NCI-H1105 treated with DMSO at 0.1 percent for 48 hours (cell line): ENCODE measurements at regions not wholly inside any gene's neighbourhood (a gene's known extent, or its start where the extent isn't known, plus 50 kb on each side); places are given as distances from the start of the nearest gene placed in this dataset.
A peak's percentile ranks its signal among the peaks of the same experiment; 100 is the strongest.

ENCODE experiments used
- DNase-seq: peaks from one replicate; lab custom pipeline; 2025; lab: John Stamatoyannopoulos, UW

DNA sequence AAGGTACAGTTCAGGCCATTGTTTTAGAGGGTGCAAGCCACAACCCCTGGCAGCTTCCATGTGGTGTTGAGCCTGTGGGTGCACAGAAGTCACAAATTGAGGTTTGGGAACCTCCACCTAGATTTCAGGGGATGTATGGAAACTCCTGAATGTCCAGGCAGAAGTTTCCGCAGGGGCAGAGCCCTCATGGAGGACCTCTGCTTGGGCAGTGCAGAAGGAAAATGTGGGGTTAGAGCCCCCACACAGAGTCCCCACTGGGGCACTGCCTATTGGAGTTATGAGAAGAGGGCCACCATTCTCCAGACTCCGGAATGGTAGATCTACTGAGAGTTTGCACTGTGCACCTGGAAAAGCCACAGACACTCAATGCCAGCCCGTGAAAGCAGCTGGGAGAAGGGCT lies 242.0 kb upstream of the ACTRT1 start:
- no peak for DNase-seq

DNA sequence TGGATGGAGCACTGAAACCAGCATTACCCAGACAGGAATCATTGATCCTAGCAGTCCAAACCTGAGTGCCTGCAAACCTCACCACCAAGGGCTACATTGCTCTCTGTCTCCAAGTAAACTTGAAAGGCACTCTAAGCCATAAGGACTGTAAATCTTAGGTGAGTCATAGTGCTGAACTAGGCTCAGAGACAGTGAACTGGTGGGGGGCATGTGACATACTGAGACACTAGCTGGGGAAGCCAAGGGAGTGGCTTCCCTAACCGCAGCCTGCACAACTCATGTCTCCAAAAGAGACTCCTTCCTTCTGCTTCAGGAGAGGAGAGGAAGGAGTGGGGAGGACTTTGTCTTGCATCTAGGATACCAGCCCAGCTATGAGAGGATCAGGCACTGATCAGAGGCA lies 235.5 kb upstream of the ACTRT1 start:
- DNase-seq: no peak

DNA sequence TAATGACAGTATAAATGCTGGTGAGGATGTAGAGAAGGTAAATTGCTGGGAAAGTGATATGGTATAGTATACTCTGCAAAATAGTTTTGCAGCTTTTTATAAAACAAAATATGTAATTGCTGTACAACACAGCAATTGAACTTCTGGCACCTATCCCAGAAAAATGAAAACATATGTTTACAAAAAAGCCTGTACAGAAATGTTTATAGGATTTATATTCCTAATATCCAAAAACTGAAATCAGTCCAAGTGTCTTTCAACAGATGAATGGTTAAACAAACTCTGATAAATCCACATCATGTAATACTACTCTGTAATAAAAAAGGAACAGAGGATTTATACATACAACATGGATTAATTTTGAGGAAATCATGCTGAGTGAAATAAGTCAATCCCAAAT lies 198.4 kb upstream of the ACTRT1 start:
- peak; percentile 30 for DNase-seq

DNA sequence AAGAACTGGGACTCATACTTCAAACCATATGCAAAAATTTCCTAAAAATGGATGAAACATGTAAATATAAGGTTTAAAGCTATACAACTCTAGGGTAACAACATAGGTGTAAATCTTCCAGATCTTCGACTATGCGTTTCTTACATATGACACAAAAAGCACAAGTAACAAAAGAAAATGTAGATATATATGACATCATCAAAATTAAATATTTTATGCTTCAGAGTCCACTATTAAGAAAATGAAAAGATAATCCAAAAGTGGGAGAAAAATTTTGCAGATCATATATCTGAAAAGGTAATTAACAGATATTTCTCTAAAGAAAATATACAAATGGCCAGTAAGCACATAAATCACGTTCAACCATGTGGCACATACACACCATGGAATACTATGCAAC lies 164.2 kb upstream of the ACTRT1 start:
- no peak for DNase-seq

DNA sequence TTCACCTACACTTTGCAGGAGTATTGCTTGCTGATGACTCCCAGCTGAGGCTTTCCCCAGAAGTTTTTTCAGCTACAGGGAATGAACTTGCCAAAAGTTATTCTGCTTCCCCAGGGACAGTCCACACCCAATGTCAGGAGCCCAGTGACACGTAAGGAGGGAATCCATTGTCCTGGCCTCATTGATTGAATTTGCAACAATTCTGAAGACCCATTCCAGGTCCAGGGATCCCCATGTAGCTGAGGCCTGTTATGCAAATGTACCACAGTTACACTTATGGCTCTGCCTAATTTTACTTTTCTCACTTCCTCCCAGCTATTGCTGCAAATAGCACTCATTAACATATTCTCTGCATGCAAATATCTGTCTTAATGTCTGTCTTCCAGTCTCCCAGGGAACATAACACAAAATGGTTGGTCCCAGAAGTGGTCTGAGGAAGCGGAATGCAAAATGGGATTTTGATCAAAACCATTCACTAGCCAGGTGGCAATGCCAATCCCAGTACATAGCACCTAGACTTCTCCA lies 113.7 kb upstream of the ACTRT1 start:
- DNase-seq: no peak

DNA sequence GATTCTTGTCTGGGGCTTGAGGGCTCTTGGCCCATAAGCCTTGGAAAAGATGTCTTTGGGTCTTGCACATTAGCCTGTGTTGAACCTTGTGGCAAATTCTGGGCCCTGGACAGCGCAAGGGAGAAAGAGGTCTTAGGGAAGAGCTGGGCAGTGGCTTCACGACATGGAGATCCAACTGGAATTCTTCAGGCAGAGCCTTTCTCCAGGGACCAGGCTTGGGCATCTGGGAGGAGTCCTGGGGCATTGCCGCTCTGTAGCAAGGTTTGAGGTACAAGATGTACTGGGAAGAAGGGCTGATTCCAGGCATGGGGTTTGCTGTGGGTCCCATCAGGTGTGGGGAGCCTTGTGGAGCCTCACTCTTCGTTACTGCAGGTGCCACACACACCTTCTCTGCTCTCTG lies 104.0 kb upstream of the ACTRT1 start:
- no peak for DNase-seq

DNA sequence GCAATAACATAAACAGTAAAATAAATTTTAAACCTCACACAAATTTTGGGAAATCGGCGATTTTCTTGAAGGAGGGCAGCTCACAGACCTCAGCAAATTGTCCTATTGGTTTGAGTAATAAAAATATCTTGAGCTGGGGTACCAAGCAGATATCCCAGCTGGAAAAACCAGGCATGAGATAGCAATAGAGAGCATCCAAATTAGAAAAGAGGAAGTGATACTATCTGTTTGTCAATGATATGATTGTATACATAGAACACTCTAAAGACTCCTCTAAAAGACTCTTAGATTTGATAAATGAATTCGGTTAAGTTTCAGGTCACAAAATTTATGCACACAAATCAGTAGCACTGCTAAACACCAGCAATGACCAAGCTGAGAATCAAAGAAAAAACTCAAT lies 90.5 kb upstream of the ACTRT1 start:
- no peak for DNase-seq

DNA sequence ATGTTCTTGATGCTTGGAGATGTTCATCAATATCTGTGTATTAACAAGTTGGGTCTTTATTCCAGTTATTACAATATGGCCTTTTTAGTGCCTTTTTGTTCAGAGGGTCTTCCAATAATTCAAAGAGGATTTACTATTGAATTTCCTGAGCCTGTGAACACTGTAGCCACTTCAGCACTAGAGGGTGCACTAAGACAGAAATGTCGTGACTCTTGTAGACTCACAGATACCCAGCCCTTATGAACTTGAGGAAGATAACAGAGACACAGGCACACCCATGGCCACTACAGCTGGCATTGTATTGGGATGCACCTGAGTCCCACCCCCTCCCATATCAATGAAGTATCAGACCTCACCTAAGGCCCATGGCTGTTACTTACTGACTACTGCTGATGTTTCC lies 54.4 kb upstream of the ACTRT1 start:
- DNase-seq: peak; percentile 23

DNA sequence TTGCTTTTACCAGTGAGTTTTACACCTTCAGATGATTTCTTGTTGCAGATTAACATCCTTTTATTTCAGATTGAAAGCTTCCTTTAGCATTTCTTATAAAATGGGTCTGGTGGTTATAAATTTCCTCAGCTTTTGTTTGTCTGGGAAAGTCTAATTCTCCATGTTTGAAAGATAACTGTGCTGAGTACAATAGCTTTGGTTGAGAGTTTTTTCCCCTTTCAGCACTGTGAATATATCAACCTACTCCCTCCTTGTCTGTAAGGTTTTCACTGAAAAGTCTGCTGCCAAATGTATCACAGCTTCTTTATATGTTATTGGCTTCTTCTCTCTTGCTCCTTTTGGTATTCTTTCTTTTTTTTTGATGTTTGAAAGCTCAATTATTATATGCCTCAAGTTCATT lies 53.5 kb upstream of the ACTRT1 start:
- DNase-seq: no peak
